Stomach (tissue), 8 donors: ENCODE measurements at regions not wholly inside any gene's neighbourhood (a gene's known extent, or its start where the extent isn't known, plus 50 kb on each side); places are given as distances from the start of the nearest gene placed in this dataset.

Experiments used
- DNase-seq, 2 donors: peaks; one replicate each; pipeline versions ENCODE4 v3.0.0 to v3.0.0-alpha.2; 2013 to 2019
- H3K27ac ChIP-seq, 5 donors: fragments of 200-600 bp in 4 of 5; sonication (generic) in 4 of 5; one replicate each; pipeline ENCODE4 v1.5.1; 2013 to 2019; ENCODE audit warnings: mild to moderate bottlenecking in 1 of 5, moderate library complexity in 1 of 5
- H3K27me3 ChIP-seq, 3 donors: fragments of 200-600 bp; sonication (generic); one replicate each; pipeline ENCODE4 v1.5.1; 2017 to 2019; ENCODE audit warnings: mixed run types in 1 of 3
- H3K36me3 ChIP-seq, 4 donors: fragments of 200-600 bp; sonication (generic); 1 replicate in 3 of 4; 2 replicates in 1 of 4; pipeline ENCODE4 v1.5.1; 2016 to 2019
- H3K4me1 ChIP-seq, 4 donors: fragments of 200-600 bp; sonication (generic); one replicate each; pipeline ENCODE4 v1.5.1; 2016 to 2019
- H3K4me3 ChIP-seq, 4 donors: fragments of 200-600 bp; sonication (generic) in 3 of 4; one replicate each; pipeline ENCODE4 v1.5.1; 2016 to 2019; ENCODE audit warnings: mild to moderate bottlenecking in 1 of 4
- H3K9me3 ChIP-seq, 4 donors: fragments of 200-600 bp; sonication (generic); one replicate each; pipeline ENCODE4 v1.5.1; 2016 to 2019
- CTCF ChIP-seq, 7 experiments: fragments of 450-650 bp in 4 of 7; fragments of 200-600 bp in 3 of 7; sonication (generic) in 3 of 7; IDR thresholded peaks; one replicate each; pipeline ENCODE4 v1.5.1; 2016 to 2019; ENCODE audit warnings: antibody characterized with exemption in 7 of 7, control low read depth in 2 of 7, mild to moderate bottlenecking in 1 of 7
- EP300 ChIP-seq: sonication (generic); formaldehyde crosslinking; IDR thresholded peaks from one replicate; pipeline ENCODE4 v1.6.1; 2017; ENCODE audit warnings: antibody characterized with exemption
- POLR2A ChIP-seq, 4 donors: fragments of 450-650 bp; IDR thresholded peaks; one replicate each; pipeline ENCODE4 v1.6.1; 2016; ENCODE audit warnings: antibody characterized with exemption in 4 of 4, control low read depth in 2 of 4, mild to moderate bottlenecking in 1 of 4, moderate library complexity in 1 of 4
- POLR2AphosphoS5 ChIP-seq, 3 donors: sonication (generic); formaldehyde crosslinking; IDR thresholded peaks; one replicate each; pipeline ENCODE4 v1.6.1; 2016; ENCODE audit warnings: antibody characterized with exemption in 3 of 3
- WGBS, 5 donors: extraction: QIAGEN DNeasy Blood & Tissue Kit in 3 of 5; methylation state at CpG; one replicate each; pipeline versions ENCODE4 v1.1.5 to v1.1.7; 2013 to 2018; 5-methylcytosine and 5-hydroxymethylcytosine counted together
- intact Hi-C: fragments of 100-400 bp; cut with DNase I; formaldehyde crosslinking; loops from one replicate; pipeline ENCODE4 v1.15.1; 2023; ENCODE audit warnings: low total_unique reads
- donor health status: healthy with polysubstance abuse.
- donor health status: Bipolar disorder and iron deficiency.
- donor health status: healthy.

DNA sequence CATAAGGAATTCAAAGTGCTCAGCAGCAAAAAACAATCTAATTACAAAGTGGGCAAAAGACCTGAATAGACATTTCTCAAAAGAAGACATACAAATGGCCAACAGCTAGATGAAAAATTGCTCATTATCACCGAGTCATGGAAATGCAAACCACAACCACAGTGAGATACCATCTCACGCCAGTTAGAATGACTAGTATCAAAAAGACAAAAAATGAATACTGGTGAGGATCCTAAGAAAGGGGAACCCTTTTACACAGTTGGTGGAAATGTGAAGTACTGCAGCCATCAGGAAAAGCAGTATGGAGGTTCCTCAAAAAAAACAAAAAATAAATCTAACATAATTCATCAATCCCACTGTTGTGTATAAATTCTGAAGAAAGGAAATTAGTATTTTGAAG, 1206.1 kb downstream of the EFNB2 start:
- no peak for TF ChIP-seq POLR2AphosphoS5 (IDR thresholded peaks at IDR 0.05)
- no peak for TF ChIP-seq CTCF (IDR thresholded peaks at IDR 0.05)
- TF ChIP-seq EP300, result no peak
- no peaks in the 10 kb centered on the region for H3K27me3 ChIP-seq
- peaks cover 0 to 5% (median 0%) of the 10 kb centered on the region in 4 donors for H3K9me3 ChIP-seq
- no peak overlapping the region for H3K27ac ChIP-seq
- WGBS, 5 donors, result 74 to 85% (median 81%) methylated on average over 2 of the region's 2 CpGs
- no peak overlapping the region for H3K4me3 ChIP-seq
- intact Hi-C loops, result no loop called here
- no peak for DNase-seq
- H3K36me3 ChIP-seq, result no peaks in the 10 kb centered on the region
- no peaks in the 10 kb centered on the region for H3K4me1 ChIP-seq

- Histone ChIP-seq H3K27ac (no peak overlapping the region), H3K27me3 (no peaks in the 10 kb centered on the region), H3K4me1 (no peaks in the 10 kb centered on the region), H3K4me3 (no peak overlapping the region), H3K9me3 (peaks cover 0 to 5% (median 0%) of the 10 kb centered on the region in 4 donors), H3K36me3 (no peaks in the 10 kb centered on the region)
- intact Hi-C loops, result no loop called here
- no peak for TF ChIP-seq CTCF (IDR thresholded peaks at IDR 0.05)
- no peak for TF ChIP-seq POLR2A (IDR thresholded peaks at IDR 0.05)
- no peak for TF ChIP-seq POLR2AphosphoS5 (IDR thresholded peaks at IDR 0.05)
- TF ChIP-seq EP300, result no peak
- no peak for DNase-seq
- WGBS, 5 donors, result 34 to 72% (median 53%) methylated on average over 4 of the region's 4 CpGs
These were observed 1207.2 kb downstream of the EFNB2 start for GRCh38 chr13:105328212-105328611.

DNA sequence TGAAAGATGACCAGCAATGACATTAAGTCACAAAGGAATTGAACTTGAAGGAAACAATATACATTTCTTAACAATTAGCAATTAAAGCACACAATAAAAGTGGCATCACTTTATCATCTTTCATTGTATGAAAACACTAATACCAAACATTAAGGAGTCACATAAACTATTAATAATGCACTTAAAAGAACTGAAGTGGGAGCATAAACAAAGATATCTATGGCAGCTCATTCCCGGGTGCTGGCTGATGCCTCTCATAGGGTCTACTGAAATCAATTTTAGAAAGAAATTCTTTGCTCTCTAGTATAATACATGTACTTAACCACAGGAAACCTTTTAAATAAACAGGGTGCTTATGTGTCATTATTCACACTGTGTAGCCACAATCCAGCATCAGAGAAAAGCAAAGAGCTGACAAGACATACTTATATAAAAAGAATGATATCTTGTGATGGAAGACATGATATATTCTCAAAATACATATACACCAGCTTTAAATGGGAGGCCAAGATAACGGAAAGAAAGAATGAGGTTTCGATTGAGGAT, 1207.8 kb downstream of the EFNB2 start:
- Histone ChIP-seq H3K36me3 (no peaks in the 10 kb centered on the region), H3K9me3 (peaks cover 0 to 5% (median 0%) of the 10 kb centered on the region in 4 donors), H3K27ac (no peak overlapping the region), H3K4me1 (no peaks in the 10 kb centered on the region), H3K27me3 (no peaks in the 10 kb centered on the region), H3K4me3 (no peak overlapping the region)
- intact Hi-C loops, result no loop called here
- TF ChIP-seq POLR2A (IDR thresholded peaks at IDR 0.05), result no peak
- TF ChIP-seq POLR2AphosphoS5 (IDR thresholded peaks at IDR 0.05), result no peak
- no peak for TF ChIP-seq CTCF (IDR thresholded peaks at IDR 0.05)
- TF ChIP-seq EP300, result no peak
- 25 to 39% (median 32%) methylated on average over 3 of the region's 3 CpGs for WGBS, 5 donors
- no peak for DNase-seq

DNA sequence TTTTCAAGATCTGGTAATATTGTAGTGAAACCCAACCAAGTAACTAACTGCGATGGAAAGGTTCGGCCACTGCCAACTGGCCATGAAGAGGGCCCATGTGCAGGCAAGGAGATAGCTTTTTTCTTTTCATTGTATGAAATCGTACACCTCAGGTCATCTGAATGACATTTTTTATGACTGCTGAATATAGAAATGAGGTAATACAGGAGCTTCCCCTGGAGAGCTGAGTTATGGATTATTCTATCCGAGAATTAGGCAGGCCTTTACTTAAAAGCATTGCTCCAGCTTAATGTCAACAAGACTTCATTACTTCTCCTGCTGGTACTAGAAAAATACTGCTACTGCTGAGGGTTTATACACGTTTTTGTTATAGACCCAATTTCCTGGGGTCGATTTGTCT, 1215.6 kb downstream of the EFNB2 start:
- Histone ChIP-seq H3K36me3 (no peaks in the 10 kb centered on the region), H3K4me3 (no peak overlapping the region), H3K27me3 (no peaks in the 10 kb centered on the region), H3K9me3 (no peaks in the 10 kb centered on the region), H3K4me1 (no peaks in the 10 kb centered on the region), H3K27ac (no peak overlapping the region)
- TF ChIP-seq POLR2A (IDR thresholded peaks at IDR 0.05) (no peak), EP300 (no peak), POLR2AphosphoS5 (IDR thresholded peaks at IDR 0.05) (no peak), CTCF (IDR thresholded peaks at IDR 0.05) (no peak)
- intact Hi-C loops, result no loop called here
- 72 to 86% (median 84%) methylated on average over 6 of the region's 6 CpGs for WGBS, 5 donors
- DNase-seq, result no peak
